GM18870 (cell line): ENCODE measurements at regions not wholly inside any gene's neighbourhood (a gene's known extent, or its start where the extent isn't known, plus 50 kb on each side); places are given as distances from the start of the nearest gene placed in this dataset.
"Not testable (repeated sequence)": the region's sequence is repeated elsewhere in the genome, so short reads cannot be mapped to it uniquely, and the experiment has no call there.

ENCODE experiments used
- ATAC-seq: cut with Tn5 transposase; IDR thresholded peaks from one replicate; pipeline ENCODE4 v1.9.1; 2021; ENCODE audit warnings: moderate library complexity; ENCODE audit not compliant: unreplicated experiment

DNA sequence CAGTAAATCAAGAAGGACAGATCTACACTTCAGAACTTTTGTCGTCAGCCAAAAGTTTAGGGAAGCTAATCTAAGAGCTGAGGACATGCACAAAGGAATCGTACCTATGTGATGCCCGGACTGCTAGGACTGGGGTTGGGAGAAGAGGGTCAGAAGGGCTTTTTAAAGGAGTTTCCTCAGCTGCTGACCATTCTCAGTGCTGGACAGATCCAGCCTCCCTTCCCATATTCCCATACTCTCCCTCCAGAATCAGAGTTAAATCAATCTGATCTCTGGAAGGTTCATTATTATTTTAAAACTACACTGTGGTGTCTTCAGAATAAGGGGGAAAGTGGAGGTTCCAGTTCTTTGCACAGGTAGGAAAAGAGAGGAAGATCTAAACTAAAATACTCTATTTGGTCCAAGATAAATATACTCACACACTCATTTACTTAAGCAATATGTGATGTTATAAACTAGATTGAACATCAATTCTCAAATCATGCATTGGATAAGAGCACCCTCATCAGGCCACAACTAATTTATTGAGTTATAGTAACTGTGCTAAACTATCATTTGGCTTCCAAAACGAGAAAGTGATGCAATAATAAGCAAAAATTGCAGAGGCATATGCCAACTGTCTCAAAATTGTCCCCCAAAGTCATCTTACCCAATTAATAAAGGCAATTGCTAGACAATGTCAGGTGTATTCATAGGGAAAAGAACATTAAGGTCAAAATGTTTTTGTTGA is 124.7 kb downstream of the HNRNPD start:
- ATAC-seq: no peak

DNA sequence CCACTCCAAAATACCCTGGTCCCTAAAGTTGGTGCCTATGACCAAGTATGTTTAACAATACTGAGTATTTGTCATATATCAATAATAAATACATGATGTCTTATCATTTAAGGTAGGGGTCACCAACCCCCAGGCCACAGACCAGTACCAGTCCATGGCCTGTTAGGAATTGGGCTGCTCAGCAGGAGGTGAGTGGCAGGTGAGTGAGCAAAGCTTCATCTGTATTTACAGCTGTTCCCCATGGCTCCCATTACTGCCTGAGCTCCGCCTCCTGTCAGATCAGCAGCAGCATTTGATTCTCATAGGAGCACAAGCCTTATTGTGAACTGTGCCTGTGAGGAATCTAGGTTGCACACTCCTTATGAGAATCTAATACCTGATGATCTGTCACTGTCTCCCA is 126.2 kb downstream of the HNRNPD start:
- ATAC-seq: no peak

DNA sequence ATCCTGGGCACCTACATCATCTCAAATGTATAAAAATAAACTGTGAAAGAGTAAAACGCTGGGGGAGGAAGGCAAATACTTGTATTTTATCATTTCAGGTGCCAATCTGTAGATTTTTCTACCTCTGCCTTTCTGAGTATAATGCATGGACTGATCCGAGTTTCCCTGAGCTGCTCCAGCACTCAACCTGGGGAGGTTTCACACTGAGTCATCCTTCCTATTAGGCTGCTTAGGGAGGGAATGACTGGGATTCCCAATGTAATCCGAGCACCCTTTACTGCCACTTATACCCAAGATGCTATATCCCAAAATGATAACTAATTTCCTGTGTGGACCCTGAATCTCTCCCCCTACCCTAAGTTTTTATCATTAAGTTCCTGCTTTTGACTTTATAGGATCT is 126.6 kb downstream of the HNRNPD start:
- no peak for ATAC-seq

DNA sequence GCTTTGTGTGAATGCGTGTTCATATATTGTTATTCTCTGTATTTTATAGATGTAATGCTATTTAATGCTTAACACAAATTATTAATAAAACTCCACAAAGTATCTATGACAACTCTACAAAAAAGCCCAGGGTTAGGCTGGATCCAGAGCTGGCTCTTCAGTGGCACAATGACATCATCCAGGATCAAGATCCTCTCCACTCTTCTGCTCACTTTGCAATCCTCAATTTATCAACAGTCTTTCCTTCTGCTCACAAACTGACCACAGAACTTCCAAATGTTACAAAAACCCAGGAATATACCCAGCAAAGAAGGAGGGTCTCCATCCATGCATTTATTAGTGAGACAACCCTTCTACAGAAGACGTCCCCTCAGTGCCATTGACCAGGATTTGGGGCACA is 132.3 kb downstream of the HNRNPD start:
- ATAC-seq: no peak

DNA sequence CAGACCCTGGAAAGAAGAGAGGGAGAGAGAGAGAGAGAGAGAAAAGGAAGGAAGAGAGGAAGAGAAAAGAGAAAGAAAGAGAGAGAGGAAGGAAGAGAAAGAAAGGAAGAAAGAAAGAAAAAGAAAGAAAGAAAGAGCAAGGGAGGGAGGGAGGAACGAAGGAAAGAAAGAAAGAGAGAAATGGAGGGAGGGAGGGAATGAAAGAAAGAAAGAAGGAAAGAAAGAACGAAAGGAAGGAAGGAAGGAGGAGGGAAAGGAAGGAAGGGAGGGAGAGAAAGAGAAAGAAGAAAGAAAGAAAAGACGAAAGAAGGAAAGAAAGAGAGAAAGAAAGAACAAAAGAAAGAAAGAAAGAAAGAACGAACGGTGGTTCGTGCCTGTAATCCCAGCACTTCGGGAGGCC is 133.4 kb downstream of the HNRNPD start:
- no peak for ATAC-seq

DNA sequence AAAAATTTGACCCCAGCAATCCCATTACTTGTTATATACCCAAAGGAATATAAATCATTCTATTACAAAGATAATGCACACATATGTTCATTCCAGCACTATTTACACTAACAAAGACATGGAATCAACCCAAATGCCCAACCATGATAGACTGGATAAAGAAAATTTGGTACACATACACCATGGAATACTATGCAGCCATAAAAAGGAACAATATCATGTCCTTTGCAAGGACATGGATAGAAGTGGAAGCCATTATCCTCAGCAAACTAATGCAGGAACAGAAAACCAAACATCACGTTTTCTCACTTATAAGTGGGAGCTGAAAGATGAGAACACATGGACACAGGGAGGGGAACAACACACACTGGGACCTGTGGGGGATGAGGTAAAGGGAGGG is 136.6 kb downstream of the HNRNPD start:
- not testable (repeated sequence) for ATAC-seq

DNA sequence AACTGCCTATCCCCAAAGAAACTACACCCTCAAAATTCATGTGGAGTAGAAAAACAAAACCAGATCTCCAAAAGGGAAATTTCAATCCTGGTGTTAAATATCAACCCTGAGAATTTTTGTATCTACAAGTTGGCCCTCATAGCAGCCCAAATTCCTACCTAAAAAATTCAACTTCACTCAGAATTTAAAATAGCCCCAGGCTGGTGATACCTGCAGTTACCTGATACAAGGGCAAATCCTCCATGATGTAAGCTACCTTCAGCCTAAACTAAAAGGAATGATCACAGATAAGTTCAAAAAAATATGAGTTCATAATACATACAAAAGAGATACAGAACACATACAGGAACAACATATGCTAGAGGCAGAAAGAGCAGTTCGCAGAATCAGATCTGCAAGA is 138.4 kb downstream of the HNRNPD start:
- no peak for ATAC-seq

DNA sequence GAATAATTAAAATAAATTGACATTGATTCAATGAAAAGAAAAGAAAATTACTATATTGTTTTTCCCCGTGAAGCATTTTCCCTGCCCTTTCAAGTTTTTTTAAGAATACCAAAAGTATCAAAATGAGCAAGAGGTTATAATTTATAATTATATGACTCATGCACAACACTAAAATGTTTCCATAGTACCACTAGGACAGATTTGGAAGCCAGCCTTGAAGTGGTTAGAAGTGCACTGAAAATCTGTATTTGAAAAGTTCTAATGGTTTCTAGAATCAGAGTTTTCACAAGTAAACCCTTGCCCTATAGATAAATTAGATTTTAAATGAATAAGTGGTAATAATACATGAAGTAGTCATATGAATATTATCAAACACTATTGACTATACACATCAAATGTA is 140.9 kb downstream of the HNRNPD start:
- ATAC-seq: no peak

DNA sequence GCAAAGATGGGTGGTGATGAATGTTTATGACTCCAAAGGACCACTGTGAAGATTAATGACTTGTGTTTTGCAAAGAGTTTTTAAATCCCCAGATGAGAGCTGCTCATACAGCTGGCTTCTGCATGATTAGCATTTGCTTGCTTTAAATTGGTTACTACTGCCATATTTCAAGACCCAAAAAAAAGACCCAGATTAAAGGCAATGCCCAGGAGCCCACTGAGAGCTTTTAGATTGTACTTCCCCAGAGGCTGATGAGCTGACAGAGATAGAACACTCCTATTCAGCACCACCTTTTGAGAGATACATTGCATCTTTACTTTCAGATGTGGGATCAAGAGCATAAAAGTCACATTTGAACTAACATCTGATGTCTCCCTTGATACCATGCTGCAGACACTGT is 142.0 kb downstream of the HNRNPD start:
- no peak for ATAC-seq

DNA sequence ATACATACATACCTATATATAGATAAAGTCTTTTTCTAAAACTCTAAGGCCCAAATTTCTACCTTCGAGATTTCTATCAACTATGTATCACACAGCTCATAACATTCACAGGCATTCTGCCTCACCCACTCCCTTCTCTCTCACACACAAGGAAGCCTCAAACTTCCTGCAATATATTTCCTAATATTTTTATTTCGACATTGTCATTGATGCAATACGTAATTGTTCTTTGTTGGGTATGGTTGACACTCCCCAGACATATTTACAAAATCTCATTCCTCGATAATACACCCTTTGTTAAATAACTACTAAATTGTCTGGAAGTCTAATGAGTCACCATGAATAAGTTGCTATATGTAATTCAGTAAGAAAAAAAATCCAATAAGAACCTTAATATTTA is 143.5 kb downstream of the HNRNPD start:
- ATAC-seq: no peak

DNA sequence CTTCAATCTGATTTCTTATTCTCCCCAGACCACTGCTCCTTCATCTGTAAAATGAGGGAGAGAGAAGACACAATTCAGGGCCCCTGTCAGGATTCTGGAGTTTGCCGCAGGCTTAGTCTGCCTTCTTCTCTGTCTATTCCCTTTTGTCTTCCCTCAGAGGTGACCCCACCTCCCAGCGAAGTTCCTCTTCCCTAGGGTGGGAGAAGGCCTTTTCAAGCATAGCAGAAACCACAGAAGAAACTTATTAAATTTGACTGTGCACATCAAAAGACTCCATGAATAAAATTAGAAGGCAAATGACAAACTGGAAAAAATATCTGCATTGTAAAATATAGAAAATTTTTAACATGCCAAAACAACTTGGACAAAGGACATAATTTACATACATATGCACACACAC is 148.8 kb downstream of the HNRNPD start:
- ATAC-seq: no peak

DNA sequence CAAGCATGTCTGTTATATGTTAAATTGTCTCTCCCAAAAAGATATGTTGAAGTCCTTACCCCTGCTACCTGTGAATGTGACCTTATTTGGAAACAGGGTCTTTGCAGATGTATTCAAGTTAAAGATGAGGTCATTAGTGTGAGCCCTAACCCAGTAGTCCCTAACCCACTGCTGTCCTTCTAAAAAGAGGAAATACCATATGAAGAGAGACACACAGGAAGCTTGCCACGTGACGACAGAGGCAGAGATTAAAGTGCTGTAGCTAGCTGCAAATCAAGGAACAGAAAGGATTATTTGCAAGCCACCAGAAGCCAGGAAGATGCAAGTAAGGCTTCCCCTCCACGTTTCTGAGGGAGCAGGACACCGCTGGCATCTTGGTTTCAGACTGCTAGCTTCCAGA is 150.1 kb downstream of the HNRNPD start:
- no peak for ATAC-seq

DNA sequence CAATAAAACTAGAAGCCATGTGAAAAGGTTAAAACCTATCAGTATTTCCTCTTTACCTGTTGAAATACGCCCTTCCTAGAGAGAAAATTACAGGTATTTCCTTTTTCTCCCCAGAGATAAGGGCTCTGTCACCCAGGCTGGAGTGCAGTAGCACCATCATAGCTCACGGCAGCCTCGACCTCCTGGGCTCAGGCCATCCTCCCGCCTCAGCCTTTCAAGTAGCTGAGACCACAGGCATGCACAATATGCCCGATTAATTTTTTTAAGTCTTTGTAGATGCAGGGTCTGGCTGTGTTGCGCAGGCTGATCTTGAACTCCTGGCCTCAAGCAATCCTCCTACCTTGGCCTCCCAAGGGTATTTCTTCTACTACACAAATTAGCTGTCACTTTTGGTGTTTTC is 154.4 kb downstream of the HNRNPD start:
- ATAC-seq: no peak

DNA sequence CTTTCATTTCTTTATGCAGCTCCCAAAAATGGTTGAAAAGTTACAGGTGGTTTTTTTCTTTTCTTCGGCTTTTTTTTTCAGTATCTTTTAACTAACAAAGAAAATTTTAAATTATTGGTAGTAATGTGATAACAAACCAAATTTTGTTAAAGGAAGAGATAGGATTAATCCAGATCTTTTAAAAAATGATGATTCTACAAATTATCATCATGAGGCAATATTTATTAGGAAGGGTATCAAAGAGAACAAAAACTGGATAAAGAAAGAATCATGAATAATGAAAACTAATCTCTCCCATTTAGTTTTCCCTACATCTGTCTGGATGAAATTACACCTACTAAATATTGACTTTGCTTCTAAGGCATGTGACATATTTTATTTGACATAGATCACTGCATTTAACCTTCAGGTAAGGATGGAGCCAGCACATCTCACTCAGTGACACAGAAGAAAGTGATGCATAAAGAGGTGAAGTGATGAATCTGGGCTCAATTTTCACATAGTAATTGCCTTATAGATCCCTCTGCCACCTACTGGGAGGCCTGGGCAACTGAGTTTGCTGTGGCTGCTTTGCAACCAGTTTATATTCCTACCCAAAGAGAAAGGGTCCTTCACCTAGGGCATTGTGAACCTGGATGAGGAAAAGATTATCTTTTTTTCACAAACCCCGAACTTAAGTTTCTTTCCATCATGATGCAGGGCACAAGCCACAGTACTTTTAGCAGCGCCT is 155.6 kb downstream of the HNRNPD start:
- no peak for ATAC-seq

DNA sequence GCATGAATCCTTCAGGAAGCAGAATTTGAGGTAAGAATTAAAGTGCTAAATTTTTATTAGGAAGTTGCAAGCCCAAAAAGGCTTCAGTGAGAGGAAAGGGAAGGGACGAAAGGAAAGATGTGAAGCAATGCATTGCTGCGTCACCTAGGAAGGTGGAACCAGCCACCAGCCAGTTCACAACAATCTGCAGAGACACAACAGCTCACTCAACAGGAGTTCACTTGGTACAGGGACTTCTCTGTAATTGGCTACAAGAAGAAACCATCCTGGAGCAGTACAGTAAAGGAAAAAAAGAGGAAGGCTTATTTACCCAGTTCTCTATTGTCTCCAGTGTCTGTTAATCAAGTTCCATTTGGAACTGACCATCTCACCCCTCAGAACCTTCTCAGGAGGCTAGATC is 157.6 kb downstream of the HNRNPD start:
- ATAC-seq: no peak

DNA sequence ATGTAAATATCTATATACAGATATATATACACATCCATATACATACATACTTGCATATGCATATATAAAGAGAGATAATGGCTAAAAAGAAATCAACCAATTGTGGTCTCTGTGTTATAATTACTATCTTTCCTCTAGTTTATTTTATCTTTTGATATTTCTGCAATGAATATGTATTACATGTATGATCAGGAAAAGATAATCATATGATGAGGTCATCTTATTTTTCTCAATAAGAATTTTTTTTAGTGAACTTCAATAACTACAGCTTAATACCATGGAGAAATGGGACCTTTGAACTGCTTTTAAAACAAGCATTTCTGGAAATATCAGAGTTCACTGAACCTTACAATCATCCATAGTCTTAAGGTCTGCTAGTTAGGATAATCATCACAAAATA is 158.0 kb downstream of the HNRNPD start:
- ATAC-seq: no peak

DNA sequence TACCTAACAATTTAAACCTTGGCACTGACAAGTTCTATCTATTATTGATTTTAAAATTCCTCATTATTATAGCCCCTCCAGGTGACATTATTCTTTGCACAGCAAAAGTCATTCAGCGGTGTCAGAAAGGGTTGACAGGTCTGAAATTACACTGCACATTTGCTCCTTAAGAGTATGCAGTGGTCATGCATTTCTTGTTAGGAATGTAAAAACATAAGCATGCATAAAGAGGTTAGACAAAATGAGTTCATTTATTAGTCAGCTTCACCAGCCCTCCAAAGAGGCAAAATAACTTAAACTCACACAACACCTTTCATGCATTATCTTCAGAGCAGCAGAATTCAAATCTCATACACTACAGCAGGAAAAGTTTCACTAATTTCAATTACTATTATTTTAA is 158.8 kb downstream of the HNRNPD start:
- ATAC-seq: no peak

DNA sequence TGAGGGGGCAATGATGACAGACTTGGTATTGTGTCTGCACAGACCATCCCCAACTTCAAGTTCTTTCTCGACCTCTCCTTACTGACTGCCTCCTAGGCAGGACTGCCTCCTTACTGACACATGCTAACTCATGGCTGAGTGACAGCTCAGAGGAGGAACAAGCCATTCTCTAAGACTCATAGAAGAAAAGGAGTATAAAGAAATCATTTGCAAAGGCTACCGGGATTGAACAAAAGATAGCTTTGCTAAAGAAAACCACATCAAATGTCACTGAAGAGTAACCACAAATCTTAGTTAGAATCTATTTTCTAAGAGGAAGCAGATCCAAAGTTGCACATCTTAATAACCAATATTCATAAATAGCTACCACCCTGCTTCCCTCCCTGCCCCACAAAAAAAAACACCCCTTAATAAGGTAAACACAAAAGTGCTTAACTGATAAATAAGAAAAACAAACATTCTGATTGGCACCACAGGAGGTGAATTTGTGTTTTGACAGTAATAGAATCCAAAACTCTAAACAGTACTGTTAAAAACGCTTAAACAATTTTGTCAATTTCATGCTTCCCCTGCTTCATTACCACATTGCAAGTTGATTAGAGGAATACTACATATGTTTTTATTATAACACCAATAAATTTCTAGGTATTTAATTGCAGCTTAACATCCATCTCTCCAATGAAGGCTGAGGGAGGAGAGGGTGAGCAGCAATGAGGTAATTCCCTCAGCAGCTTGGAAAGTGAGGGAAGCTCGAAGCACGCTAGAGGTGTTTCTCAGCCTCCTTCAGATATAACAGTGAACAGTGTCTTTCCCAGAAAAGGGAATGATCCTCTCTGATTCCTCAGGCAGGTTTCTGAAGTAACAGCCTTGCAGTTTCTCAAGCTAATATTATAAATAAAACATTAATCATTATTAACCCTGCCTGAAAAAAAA is 160.0 kb downstream of the HNRNPD start:
- ATAC-seq: no peak

DNA sequence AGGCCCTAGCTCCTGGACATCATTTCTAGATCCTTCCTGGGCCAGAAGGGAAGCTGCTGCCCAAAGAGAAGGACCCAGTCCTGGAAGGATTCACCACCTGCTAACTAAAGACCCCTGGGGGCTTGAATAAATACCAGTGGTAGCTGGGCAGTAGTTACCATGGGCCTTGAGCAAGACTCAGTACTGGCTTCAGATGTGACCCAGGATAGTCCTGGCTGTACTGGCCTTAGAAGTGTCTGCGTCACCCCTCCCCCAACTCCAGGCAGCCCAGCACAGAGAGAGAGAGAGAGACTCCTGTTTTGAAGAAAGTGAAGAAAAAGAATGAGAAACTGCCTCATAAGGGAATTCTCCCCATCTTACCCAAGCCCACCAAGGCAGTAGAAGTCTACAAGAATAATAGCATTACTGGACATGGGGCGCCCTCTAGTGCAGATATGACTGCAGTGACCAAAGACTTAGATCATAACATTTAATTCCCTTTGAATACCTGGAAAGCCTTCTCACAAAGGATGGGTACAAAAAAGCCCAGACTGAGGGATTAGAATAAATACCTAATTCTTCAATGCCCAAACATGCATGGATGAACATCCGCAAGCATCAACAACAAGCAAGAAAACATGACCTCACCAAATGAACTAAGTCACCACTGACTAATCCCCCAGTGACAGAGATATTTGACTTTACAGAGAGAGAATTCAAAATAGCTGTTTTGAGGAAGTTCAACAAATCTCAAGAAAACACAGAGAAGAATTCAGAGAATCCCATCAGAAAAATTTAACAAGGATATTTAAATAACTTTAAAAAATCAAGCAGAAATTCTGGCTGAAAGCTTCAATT is 171.8 kb downstream of the HNRNPD start:
- ATAC-seq: no peak

DNA sequence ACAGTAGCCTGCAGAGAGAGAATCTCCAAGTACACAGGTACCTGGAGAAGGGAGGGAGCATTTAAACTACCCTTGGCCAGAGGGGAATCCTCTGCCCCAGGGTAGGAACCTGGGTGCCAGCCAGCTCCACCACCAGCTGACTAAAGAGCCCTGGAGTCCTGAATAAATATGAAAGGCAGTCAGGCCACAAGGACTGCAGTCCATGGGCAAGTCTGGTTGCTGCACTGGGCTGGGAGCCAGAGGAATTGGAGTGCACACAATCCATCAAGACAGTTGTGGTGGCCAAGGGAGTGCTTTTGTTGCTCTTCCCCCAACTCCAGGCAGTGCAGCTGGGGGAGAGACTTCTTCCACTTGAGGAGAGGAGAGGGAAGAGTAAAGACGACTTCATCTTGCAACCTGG is 172.5 kb downstream of the HNRNPD start:
- ATAC-seq: no peak

DNA sequence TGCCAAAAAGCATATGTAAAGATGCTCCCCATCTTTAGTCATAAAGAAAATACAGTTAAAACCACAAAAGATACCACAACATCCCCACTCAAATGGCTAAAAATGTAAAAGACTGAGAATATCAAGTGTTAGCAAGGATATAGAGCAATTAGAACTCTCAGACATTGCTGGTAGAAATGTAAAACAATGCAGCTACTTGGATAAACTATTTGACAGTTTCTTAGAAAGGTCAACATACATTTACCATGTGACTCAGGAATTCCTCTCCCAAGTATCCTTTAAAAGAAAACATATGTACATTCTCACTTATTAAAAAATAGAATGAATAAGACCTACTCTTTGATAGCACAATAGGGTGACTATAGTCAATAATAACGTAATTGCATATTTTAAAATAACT is 173.7 kb downstream of the HNRNPD start:
- ATAC-seq: no peak
